Gastrocnemius medialis (tissue), 4 donors: ENCODE measurements at regions not wholly inside any gene's neighbourhood (a gene's known extent, or its start where the extent isn't known, plus 50 kb on each side); places are given as distances from the start of the nearest gene placed in this dataset.

Experiments
- CTCF ChIP-seq, 5 experiments: fragments of 450-650 bp in 3 of 5; fragments of 200-600 bp in 2 of 5; sonication (generic) in 2 of 5; IDR thresholded peaks in 4 of 5; conservative IDR thresholded peaks in 1 of 5; 1 replicate in 4 of 5; 2 replicates in 1 of 5; pipeline ENCODE4 v1.5.1; 2016 to 2019; ENCODE audit warnings: antibody characterized with exemption in 5 of 5, mild to moderate bottlenecking in 3 of 5, moderate library complexity in 3 of 5
- POLR2A ChIP-seq, 2 donors: fragments of 450-650 bp; IDR thresholded peaks; one replicate each; pipeline ENCODE4 v1.6.1; 2017; ENCODE audit warnings: antibody characterized with exemption in 2 of 2, mild to moderate bottlenecking in 2 of 2, moderate library complexity in 2 of 2

GRCh38 chr5:179494774-179495526 is 55.4 kb upstream of the RUFY1 start:
- TF ChIP-seq POLR2A (IDR thresholded peaks at IDR 0.05): no peak
- no peak for TF ChIP-seq CTCF (IDR thresholded peaks at IDR 0.05 in 4 of 5, conservative IDR thresholded peaks at IDR 0.05 in 1 of 5)
